ENCODE measurements at regions not wholly inside any gene's neighbourhood (a gene's known extent, or its start where the extent isn't known, plus 50 kb on each side); places are given as distances from the start of the nearest gene placed in this dataset.
"Not testable (repeated sequence)": the region's sequence is repeated elsewhere in the genome, so short reads cannot be mapped to it uniquely, and the experiment has no call there.

- no peak for DNase-seq (ENCODE audit: low spot score)
Measured at GRCh38 chr1:64318428-64318827, 115.0 kb downstream of the UBE2U start.

- DNase-seq (ENCODE audit: low spot score): no peak
Measured at GRCh38 chr1:64320007-64320406, 116.6 kb downstream of the UBE2U start.

- peak; percentile 44 for DNase-seq (ENCODE audit: low spot score)
Measured at GRCh38 chr1:64320470-64320869, 117.0 kb downstream of the UBE2U start.

GRCh38 chr1:64320922-64321614, 117.6 kb downstream of the UBE2U start:
- no peak for DNase-seq (ENCODE audit: low spot score)

- DNase-seq (ENCODE audit: low spot score): no peak
Measured at GRCh38 chr1:64323054-64323453, 119.6 kb downstream of the UBE2U start.

GRCh38 chr1:64323882-64324281, 120.5 kb downstream of the UBE2U start:
- no peak for DNase-seq (ENCODE audit: low spot score)

GRCh38 chr1:64325856-64326255, 122.4 kb downstream of the UBE2U start:
- no peak for DNase-seq (ENCODE audit: low spot score)

- DNase-seq (ENCODE audit: low spot score): no peak
Measured at GRCh38 chr1:64327119-64327518, 123.7 kb downstream of the UBE2U start.

- DNase-seq (ENCODE audit: low spot score): no peak
Measured at GRCh38 chr1:64328193-64328592, 124.8 kb downstream of the UBE2U start.

GRCh38 chr1:64330839-64331238, 127.4 kb downstream of the UBE2U start:
- no peak for DNase-seq (ENCODE audit: low spot score)

GRCh38 chr1:64335636-64336035, 132.2 kb downstream of the UBE2U start:
- DNase-seq (ENCODE audit: low spot score): no peak

GRCh38 chr1:64337475-64337874, 132.5 kb upstream of the CACHD1 start:
- DNase-seq (ENCODE audit: low spot score): no peak

GRCh38 chr1:64337926-64338325, 132.0 kb upstream of the CACHD1 start:
- DNase-seq (ENCODE audit: low spot score): no peak

- no peak for DNase-seq (ENCODE audit: low spot score)
Measured at GRCh38 chr1:64340361-64340760, 129.6 kb upstream of the CACHD1 start.

- peak; percentile 79 for DNase-seq (ENCODE audit: low spot score)
Measured at GRCh38 chr1:64343105-64343822, 126.7 kb upstream of the CACHD1 start.

GRCh38 chr1:64343823-64344190, 126.1 kb upstream of the CACHD1 start:
- no peak for DNase-seq (ENCODE audit: low spot score)

- DNase-seq (ENCODE audit: low spot score): no peak
Measured at GRCh38 chr1:64348270-64348960, 121.5 kb upstream of the CACHD1 start.

GRCh38 chr1:64348961-64349648, 120.8 kb upstream of the CACHD1 start:
- no peak for DNase-seq (ENCODE audit: low spot score)

- not testable (repeated sequence) for DNase-seq (ENCODE audit: low spot score)
Measured at GRCh38 chr1:64355534-64355933, 114.4 kb upstream of the CACHD1 start.

- DNase-seq (ENCODE audit: low spot score): no peak
Measured at GRCh38 chr1:64356636-64357256, 113.2 kb upstream of the CACHD1 start.

GRCh38 chr1:64357422-64357821, 112.5 kb upstream of the CACHD1 start:
- DNase-seq (ENCODE audit: low spot score): no peak

GRCh38 chr1:64358692-64359091, 111.2 kb upstream of the CACHD1 start:
- DNase-seq (ENCODE audit: low spot score): no peak
